ENCODE measurements at regions not wholly inside any gene's neighbourhood (a gene's known extent, or its start where the extent isn't known, plus 50 kb on each side); places are given as distances from the start of the nearest gene placed in this dataset.

- FAIRE-seq (no peak), ATAC-seq (peak in 2 of 4 donors; percentile 32 to 67), DNase-seq (no peak)
- WGBS, 2 donors = 3 to 5% methylated on average over 1 of the region's 1 CpG
- no peak overlapping the region for H3K27ac ChIP-seq
- no peaks in the 10 kb centered on the region for H3K4me1 ChIP-seq
- no peaks in the 10 kb centered on the region for H3K27me3 ChIP-seq
- no peak for TF ChIP-seq CTCF (IDR thresholded peaks at IDR 0.05)
- H3K4me3 ChIP-seq = no peak overlapping the region
- H3K36me3 ChIP-seq = no peaks in the 10 kb centered on the region
- H3K9me3 ChIP-seq = no peaks in the 10 kb centered on the region
- intact Hi-C loops (cut with DNase I) = no loop called here
Measured at GRCh38 chr4:189385098-189385497, 555.6 kb upstream of the FRG1 start.

- Histone ChIP-seq H3K36me3 (no peaks in the 10 kb centered on the region), H3K27me3 (no peaks in the 10 kb centered on the region), H3K27ac (no peak overlapping the region), H3K9me3 (no peaks in the 10 kb centered on the region), H3K4me1 (no peaks in the 10 kb centered on the region), H3K4me3 (no peak overlapping the region)
- ATAC-seq (no peak), DNase-seq (no peak), FAIRE-seq (no peak)
- intact Hi-C loops (cut with DNase I) = no loop called here
- no peak for TF ChIP-seq CTCF (IDR thresholded peaks at IDR 0.05)
- 25 to 33% methylated on average over 2 of the region's 2 CpGs for WGBS, 2 donors
Measured at GRCh38 chr4:189385579-189385978, 555.1 kb upstream of the FRG1 start.

- DNase-seq (no peak), ATAC-seq (no peak), FAIRE-seq (no peak)
- 74 to 76% methylated on average over 7 of the region's 7 CpGs for WGBS, 2 donors
- no peaks in the 10 kb centered on the region for H3K9me3 ChIP-seq
- no peaks in the 10 kb centered on the region for H3K4me1 ChIP-seq
- TF ChIP-seq CTCF (IDR thresholded peaks at IDR 0.05) = no peak
- no peak overlapping the region for H3K4me3 ChIP-seq
- H3K27me3 ChIP-seq = no peaks in the 10 kb centered on the region
- H3K27ac ChIP-seq = no peak overlapping the region
- no peaks in the 10 kb centered on the region for H3K36me3 ChIP-seq
- intact Hi-C loops (cut with DNase I) = no loop called here
Measured at GRCh38 chr4:189396435-189396834, 544.2 kb upstream of the FRG1 start.

DNA sequence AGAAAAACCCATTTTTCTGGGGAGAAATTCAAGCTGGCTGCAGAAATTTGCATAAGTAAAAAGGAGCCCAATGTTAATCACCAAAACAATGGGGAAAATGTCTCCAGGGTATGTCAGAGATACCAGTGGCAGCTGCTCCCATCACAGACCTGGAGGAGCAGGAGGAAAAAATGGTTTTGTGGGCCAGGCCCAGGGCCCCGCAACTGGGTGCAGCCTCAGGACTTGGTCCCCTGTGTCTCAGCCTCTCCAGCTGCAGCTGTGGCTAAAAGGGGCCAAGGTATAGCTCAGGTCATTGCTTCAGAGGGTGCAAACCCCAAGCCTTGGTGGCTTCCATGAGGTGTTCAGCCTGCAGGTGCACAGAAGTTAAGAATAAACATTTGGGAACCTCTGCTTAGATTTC is 536.4 kb upstream of the FRG1 start:
- TF ChIP-seq CTCF (IDR thresholded peaks at IDR 0.05) = no peak
- WGBS, 2 donors = 78 to 88% methylated on average over 1 of the region's 1 CpG
- no peaks in the 10 kb centered on the region for H3K36me3 ChIP-seq
- DNase-seq = no peak
- no peak for FAIRE-seq
- no peak for ATAC-seq
- H3K27ac ChIP-seq = no peak overlapping the region
- no peak overlapping the region for H3K4me3 ChIP-seq
- no peaks in the 10 kb centered on the region for H3K27me3 ChIP-seq
- H3K9me3 ChIP-seq = no peaks in the 10 kb centered on the region
- intact Hi-C loops (cut with DNase I) = no loop called here
- H3K4me1 ChIP-seq = no peaks in the 10 kb centered on the region

- FAIRE-seq (no peak), ATAC-seq (no peak), DNase-seq (no peak)
- no peak overlapping the region for H3K27ac ChIP-seq
- no peaks in the 10 kb centered on the region for H3K4me1 ChIP-seq
- no peak for TF ChIP-seq CTCF (IDR thresholded peaks at IDR 0.05)
- no peaks in the 10 kb centered on the region for H3K27me3 ChIP-seq
- WGBS, 2 donors = 66 to 77% methylated on average over 6 of the region's 6 CpGs
- no peaks in the 10 kb centered on the region for H3K36me3 ChIP-seq
- H3K4me3 ChIP-seq = no peak overlapping the region
- intact Hi-C loops (cut with DNase I) = no loop called here
- H3K9me3 ChIP-seq = no peaks in the 10 kb centered on the region
Measured at GRCh38 chr4:189409158-189409557, 531.5 kb upstream of the FRG1 start.

All from pancreas (tissue), 10 donors.